ENCODE measurements at regions not wholly inside any gene's neighbourhood (a gene's known extent, or its start where the extent isn't known, plus 50 kb on each side); places are given as distances from the start of the nearest gene placed in this dataset.
A peak's percentile ranks its signal among the peaks of the same experiment; 100 is the strongest.
"Not testable (repeated sequence)": the region's sequence is repeated elsewhere in the genome, so short reads cannot be mapped to it uniquely, and the experiment has no call there.

DNA sequence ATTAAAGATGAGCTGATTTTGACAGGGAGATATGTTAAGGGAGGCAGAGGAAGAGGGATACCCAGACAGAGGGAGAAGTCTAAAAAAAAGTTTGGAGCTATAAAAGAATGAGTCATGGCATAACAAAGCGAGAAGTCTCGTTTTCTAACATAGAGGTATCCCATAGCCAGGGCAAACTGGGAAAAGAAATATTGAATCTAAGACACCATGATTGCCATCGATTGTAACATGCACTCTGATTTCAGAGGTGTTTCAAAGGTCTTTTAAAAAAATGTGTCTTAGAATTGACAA, 110.7 kb downstream of the MDH1 start:
- TF ChIP-seq, protein P1, sequence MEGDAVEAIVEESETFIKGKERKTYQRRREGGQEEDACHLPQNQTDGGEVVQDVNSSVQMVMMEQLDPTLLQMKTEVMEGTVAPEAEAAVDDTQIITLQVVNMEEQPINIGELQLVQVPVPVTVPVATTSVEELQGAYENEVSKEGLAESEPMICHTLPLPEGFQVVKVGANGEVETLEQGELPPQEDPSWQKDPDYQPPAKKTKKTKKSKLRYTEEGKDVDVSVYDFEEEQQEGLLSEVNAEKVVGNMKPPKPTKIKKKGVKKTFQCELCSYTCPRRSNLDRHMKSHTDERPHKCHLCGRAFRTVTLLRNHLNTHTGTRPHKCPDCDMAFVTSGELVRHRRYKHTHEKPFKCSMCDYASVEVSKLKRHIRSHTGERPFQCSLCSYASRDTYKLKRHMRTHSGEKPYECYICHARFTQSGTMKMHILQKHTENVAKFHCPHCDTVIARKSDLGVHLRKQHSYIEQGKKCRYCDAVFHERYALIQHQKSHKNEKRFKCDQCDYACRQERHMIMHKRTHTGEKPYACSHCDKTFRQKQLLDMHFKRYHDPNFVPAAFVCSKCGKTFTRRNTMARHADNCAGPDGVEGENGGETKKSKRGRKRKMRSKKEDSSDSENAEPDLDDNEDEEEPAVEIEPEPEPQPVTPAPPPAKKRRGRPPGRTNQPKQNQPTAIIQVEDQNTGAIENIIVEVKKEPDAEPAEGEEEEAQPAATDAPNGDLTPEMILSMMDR (IDR thresholded peaks at IDR 0.05; ENCODE audit: low read depth, low read length): no peak
- in situ Hi-C loops (cut with HindIII; ENCODE audit: low sequenced_read_pairs): no loop called here
- peak; percentile 36 for DNase-seq (ENCODE audit: low read depth, low spot score)

DNA sequence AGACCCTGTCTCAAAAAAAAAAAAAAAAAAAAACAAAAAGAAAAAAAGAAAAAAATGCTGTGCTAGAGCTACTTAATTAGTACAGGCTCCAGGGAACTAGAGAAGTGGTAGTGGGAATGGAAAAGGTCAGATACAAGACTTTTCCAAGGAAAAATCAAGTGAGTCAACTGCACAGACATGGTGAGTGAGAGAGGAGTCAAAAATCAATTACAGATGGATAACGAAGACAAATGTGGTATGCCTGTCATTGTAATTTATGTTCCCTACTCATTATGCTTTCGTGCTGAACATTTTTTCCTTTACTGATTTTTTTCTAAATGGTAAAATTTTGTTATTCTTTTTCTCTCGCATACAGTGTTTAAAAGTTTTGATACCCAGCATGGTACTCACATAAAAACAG, 111.5 kb downstream of the MDH1 start:
- in situ Hi-C loops (cut with HindIII; ENCODE audit: low sequenced_read_pairs): no loop called here
- no peak for DNase-seq (ENCODE audit: low read depth, low spot score)
- TF ChIP-seq, protein P1 (IDR thresholded peaks at IDR 0.05; ENCODE audit: low read depth, low read length): no peak
- no peak overlapping the region for H3K4me3 ChIP-seq (ENCODE audit: low read depth, low read length)

More for the DNA sequence above, 110.7 kb downstream of the MDH1 start:
- H3K4me3 ChIP-seq (ENCODE audit: low read depth, low read length): no peak overlapping the region

DNA sequence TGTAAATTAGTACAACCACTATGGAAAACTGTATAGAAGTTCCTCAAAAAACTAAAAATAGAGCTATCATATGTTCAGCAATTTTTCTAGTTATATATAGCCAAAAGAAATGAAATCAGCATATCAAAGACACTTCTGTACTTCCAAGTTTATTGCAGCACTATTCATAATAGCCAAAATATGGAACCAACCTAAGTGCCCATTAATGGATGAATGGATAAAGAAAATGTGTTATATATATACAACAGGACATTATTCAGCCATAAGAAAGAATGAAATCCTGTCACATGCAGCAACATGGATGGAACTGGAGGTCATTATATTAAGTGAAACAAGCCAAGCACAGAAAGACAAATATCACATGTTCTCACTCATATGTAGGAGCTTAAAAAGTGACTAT, 112.6 kb downstream of the MDH1 start:
- in situ Hi-C loops (cut with HindIII; ENCODE audit: low sequenced_read_pairs): no loop called here
- DNase-seq (ENCODE audit: low read depth, low spot score): no peak
- TF ChIP-seq, protein P1 (IDR thresholded peaks at IDR 0.05; ENCODE audit: low read depth, low read length): no peak
- no peak overlapping the region for H3K4me3 ChIP-seq (ENCODE audit: low read depth, low read length)

DNA sequence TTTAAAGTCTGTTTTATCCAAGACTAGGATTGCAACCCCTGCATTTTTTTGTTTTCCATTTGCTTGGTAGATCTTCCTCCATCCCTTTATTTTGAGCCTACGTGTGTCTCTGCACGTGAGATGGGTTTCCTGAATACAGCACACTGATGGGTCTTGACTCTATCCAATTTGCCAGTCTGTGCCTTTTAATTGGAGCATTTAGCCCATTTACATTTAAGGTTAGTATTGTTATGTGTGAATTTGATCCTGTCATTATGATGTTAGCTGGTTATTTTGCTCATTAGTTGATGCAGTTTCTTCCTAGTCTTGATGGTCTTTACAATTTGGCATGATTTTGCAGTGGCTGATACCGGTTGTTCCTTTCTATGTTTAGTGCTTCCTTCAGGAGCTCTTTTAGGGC, 117.3 kb downstream of the MDH1 start:
- H3K4me3 ChIP-seq (ENCODE audit: low read depth, low read length); DNase-seq (ENCODE audit: low read depth, low spot score); in situ Hi-C loops (cut with HindIII; ENCODE audit: low sequenced_read_pairs): not testable (repeated sequence)

DNA sequence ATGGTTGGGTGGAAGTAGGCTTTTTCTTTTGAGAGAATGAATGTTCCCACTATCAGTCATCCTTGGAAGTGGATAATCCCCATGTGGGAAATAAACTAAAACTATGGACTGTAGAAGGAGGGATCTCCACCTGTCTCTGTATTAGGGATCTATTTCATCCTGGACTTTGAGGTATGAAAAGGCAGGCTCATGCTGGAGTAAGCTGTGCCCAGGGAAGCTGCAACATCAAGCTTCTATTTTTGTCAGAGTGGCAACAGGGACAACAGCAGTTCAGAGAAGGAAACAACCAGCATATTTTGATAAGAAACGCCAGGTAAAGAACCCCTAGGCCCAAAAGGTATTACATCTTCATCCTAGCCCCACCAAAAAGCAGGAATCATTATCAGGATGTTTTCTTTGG, 122.0 kb downstream of the MDH1 start:
- TF ChIP-seq, protein P1 (IDR thresholded peaks at IDR 0.05; ENCODE audit: low read depth, low read length): no peak
- in situ Hi-C loops (cut with HindIII; ENCODE audit: low sequenced_read_pairs): no loop called here

DNA sequence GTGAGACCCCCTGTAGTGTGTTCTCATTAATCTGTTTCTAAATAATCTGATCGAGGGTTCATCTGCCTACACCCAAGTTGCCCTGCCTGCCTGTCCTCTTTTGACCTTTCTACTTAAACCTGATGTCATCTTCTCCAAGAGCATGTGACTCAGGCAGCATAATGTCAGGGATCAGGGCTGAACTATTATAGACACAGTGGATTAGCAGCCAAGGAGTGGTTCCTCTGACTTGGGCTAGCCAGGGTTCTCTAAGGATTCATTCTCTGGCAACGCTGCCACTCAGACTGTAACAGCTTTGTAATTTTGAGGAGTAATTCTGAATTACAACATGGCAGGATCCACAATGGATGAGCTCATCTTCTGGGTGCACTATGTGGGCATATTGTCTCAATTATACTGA, 124.0 kb downstream of the MDH1 start:
- in situ Hi-C loops (cut with HindIII; ENCODE audit: low sequenced_read_pairs): no loop called here
- no peak for DNase-seq (ENCODE audit: low read depth, low spot score)
- TF ChIP-seq, protein P1 (IDR thresholded peaks at IDR 0.05; ENCODE audit: low read depth, low read length): no peak
- H3K4me3 ChIP-seq (ENCODE audit: low read depth, low read length): no peak overlapping the region

More for the DNA sequence above, 122.0 kb downstream of the MDH1 start:
- no peak overlapping the region for H3K4me3 ChIP-seq (ENCODE audit: low read depth, low read length)
- DNase-seq (ENCODE audit: low read depth, low spot score): no peak

DNA sequence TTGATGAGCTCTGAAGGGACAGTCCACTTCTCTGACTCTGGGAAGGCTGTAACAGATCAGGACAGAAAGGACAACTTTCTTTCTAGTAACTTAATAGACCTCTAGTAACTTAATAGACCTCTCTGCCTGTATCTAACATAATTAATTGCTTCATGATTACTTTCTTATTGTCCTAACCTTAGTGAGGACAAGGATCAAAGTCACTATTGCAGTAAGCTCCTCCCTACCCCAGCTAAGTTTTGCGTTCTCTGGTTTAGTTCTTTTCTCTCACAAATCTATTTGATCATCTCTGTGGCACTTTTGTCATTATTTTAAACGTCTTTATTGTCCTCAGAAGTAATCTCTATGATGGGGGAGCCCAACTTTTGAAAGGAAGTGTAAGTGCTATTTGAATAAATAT, 125.5 kb upstream of the UGP2 start:
- in situ Hi-C loops (cut with HindIII; ENCODE audit: low sequenced_read_pairs): no loop called here
- H3K4me3 ChIP-seq (ENCODE audit: low read depth, low read length): no peak overlapping the region
- TF ChIP-seq, protein P1 (IDR thresholded peaks at IDR 0.05; ENCODE audit: low read depth, low read length): no peak
- DNase-seq (ENCODE audit: low read depth, low spot score): no peak
